ENCODE measurements at regions not wholly inside any gene's neighbourhood (a gene's known extent, or its start where the extent isn't known, plus 50 kb on each side); places are given as distances from the start of the nearest gene placed in this dataset.
A peak's percentile ranks its signal among the peaks of the same experiment; 100 is the strongest.

DNA sequence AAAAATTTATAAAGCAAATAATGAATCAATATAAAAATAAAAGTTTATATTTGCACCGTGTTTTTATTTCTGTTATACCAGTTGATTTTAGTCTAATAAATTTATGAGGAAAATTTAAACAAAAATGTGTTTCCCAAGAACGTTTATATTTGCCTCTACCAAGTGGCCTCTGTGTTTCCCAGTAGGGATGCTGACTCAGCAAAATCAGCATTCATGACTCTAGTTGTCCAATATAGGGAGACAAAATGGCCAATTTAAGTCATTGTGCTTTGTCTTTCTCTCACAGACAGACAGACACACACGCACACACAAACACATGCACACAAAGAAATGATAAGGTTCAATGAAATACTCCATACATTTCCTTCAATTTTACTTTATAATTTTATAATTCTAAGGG, 942.5 kb upstream of the ZWINT start:
- in situ Hi-C loops (cut with HindIII; ENCODE audit: low pct_unique_long_range_greater_than_20kb, low sequenced_read_pairs): no loop called here
- peak in 1 of 2 experiments; percentile 30 for DNase-seq (ENCODE audit: low read depth in 1 of 2, low spot score in 1 of 2)
- no peak for TF ChIP-seq JUND (IDR thresholded peaks at IDR 0.05; ENCODE audit: low read depth)

GRCh38 chr10:57300718-57301117, 939.7 kb upstream of the ZWINT start:
- in situ Hi-C loops (cut with HindIII; ENCODE audit: low pct_unique_long_range_greater_than_20kb, low sequenced_read_pairs): no loop called here

GRCh38 chr10:57294698-57295097, 933.6 kb upstream of the ZWINT start:
- no peak for TF ChIP-seq JUND (IDR thresholded peaks at IDR 0.05; ENCODE audit: low read depth)
- in situ Hi-C loops (cut with HindIII; ENCODE audit: low pct_unique_long_range_greater_than_20kb, low sequenced_read_pairs): no loop called here
- DNase-seq (ENCODE audit: low read depth in 1 of 2, low spot score in 1 of 2): no peak

More at GRCh38 chr10:57300718-57301117, 939.7 kb upstream of the ZWINT start:
- no peak for DNase-seq (ENCODE audit: low read depth in 1 of 2, low spot score in 1 of 2)
- TF ChIP-seq JUND (IDR thresholded peaks at IDR 0.05; ENCODE audit: low read depth): no peak

- DNase-seq (ENCODE audit: low read depth in 1 of 2, low spot score in 1 of 2): no peak
- TF ChIP-seq JUND (IDR thresholded peaks at IDR 0.05; ENCODE audit: low read depth): no peak
- in situ Hi-C loops (cut with HindIII; ENCODE audit: low pct_unique_long_range_greater_than_20kb, low sequenced_read_pairs): no loop called here
Measured at GRCh38 chr10:57288754-57289153, 927.7 kb upstream of the ZWINT start.

DNA sequence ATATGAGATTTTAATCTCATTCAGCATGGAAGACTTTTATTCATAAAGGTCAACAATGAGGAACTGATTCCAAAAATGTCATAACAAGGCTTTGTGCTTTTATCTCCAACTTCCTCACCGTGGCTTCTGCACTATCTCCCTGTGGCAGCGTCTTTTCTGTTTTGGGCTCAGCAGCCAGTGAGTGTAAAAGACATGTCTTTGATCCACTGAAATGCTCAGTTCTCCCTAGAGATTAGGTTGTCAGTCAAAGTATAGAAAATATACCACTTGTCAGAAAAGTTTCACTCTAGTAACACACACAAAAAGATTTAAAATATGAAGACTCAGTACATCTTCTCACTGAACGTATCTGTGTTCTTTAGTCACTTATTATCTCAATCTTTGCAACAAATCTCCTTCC, 901.8 kb upstream of the ZWINT start:
- TF ChIP-seq JUND (IDR thresholded peaks at IDR 0.05; ENCODE audit: low read depth): no peak
- in situ Hi-C loops (cut with HindIII; ENCODE audit: low pct_unique_long_range_greater_than_20kb, low sequenced_read_pairs): no loop called here

GRCh38 chr10:57260175-57260574, 899.1 kb upstream of the ZWINT start:
- TF ChIP-seq JUND (IDR thresholded peaks at IDR 0.05; ENCODE audit: low read depth): no peak
- in situ Hi-C loops (cut with HindIII; ENCODE audit: low pct_unique_long_range_greater_than_20kb, low sequenced_read_pairs): no loop called here
- no peak for DNase-seq (ENCODE audit: low read depth in 1 of 2, low spot score in 1 of 2)

More for the DNA sequence above, 901.8 kb upstream of the ZWINT start:
- no peak for DNase-seq (ENCODE audit: low read depth in 1 of 2, low spot score in 1 of 2)

- in situ Hi-C loops (cut with HindIII; ENCODE audit: low pct_unique_long_range_greater_than_20kb, low sequenced_read_pairs): no loop called here
- TF ChIP-seq JUND (IDR thresholded peaks at IDR 0.05; ENCODE audit: low read depth): no peak
- no peak for DNase-seq (ENCODE audit: low read depth in 1 of 2, low spot score in 1 of 2)
Measured at GRCh38 chr10:57249615-57250281, 888.7 kb upstream of the ZWINT start.

DNA sequence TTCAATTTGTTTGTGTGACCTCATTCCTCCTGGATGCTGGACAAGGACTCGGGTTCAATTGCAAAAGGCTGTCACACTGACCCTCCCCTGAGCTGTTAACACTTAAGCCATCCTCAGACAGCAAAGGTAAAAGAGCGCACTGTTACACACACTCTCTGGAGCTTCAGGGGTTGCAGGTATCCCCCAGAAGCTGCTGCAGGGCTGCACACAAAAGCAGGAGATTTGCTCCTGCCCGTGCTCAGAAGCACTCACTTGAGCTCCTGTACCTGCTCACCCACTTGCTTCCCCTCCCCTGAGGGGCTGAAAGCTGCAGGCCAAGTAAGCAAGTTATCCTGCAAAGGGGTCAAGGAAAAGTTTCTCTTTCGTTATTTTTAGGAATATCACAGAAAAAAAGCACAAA, 886.2 kb upstream of the ZWINT start:
- in situ Hi-C loops (cut with HindIII; ENCODE audit: low pct_unique_long_range_greater_than_20kb, low sequenced_read_pairs): no loop called here
- no peak for TF ChIP-seq JUND (IDR thresholded peaks at IDR 0.05; ENCODE audit: low read depth)
- no peak for DNase-seq (ENCODE audit: low read depth in 1 of 2, low spot score in 1 of 2)

GRCh38 chr10:57225920-57226319, 864.9 kb upstream of the ZWINT start:
- DNase-seq (ENCODE audit: low read depth in 1 of 2, low spot score in 1 of 2): no peak
- TF ChIP-seq JUND (IDR thresholded peaks at IDR 0.05; ENCODE audit: low read depth): no peak
- in situ Hi-C loops (cut with HindIII; ENCODE audit: low pct_unique_long_range_greater_than_20kb, low sequenced_read_pairs): no loop called here

- no peak for DNase-seq (ENCODE audit: low read depth in 1 of 2, low spot score in 1 of 2)
- TF ChIP-seq JUND (IDR thresholded peaks at IDR 0.05; ENCODE audit: low read depth): no peak
- in situ Hi-C loops (cut with HindIII; ENCODE audit: low pct_unique_long_range_greater_than_20kb, low sequenced_read_pairs): no loop called here
Measured at GRCh38 chr10:57224811-57225210, 863.8 kb upstream of the ZWINT start.

GRCh38 chr10:57222603-57223002, 861.5 kb upstream of the ZWINT start:
- DNase-seq (ENCODE audit: low read depth in 1 of 2, low spot score in 1 of 2): no peak
- in situ Hi-C loops (cut with HindIII; ENCODE audit: low pct_unique_long_range_greater_than_20kb, low sequenced_read_pairs): no loop called here
- no peak for TF ChIP-seq JUND (IDR thresholded peaks at IDR 0.05; ENCODE audit: low read depth)

DNA sequence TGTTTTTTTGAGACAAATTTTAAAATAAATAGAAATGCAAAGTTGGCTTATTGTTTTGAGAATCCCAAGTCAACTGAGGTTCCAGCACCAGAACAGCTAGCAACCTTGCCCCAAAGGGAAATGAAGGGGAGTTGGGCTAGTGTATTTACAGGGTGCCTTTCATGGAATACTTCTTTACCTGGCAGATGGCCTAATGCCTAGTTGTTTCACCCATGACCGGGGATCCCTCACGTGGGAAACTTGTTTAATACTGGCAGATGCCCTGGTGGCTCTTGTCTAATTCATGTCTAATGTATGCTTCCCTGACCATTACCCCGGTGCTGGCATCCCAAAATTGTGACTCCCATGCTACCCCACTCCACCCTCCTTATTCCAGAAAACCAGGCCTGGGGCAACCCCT, 861.1 kb upstream of the ZWINT start:
- no peak for DNase-seq (ENCODE audit: low read depth in 1 of 2, low spot score in 1 of 2)
- TF ChIP-seq JUND (IDR thresholded peaks at IDR 0.05; ENCODE audit: low read depth): no peak
- in situ Hi-C loops (cut with HindIII; ENCODE audit: low pct_unique_long_range_greater_than_20kb, low sequenced_read_pairs): no loop called here

DNA sequence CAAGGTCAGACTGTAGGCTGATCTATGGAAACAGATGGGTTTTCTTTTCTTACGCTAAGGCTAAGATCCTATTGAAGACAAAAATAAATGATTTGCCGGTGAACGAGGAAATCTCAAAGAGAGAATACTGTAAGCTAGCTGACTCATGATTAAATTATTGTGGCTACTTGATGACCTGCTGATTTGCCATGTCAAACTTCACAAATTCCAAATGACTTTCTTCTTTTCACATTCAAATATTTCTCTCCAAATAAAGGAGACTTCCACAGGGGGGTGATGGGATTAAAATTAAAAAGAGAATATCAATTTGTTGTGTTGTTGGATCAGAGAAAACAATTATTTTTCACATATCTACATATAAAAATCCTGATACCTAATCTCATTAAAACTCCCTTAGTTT, 860.6 kb upstream of the ZWINT start:
- no peak for TF ChIP-seq JUND (IDR thresholded peaks at IDR 0.05; ENCODE audit: low read depth)
- no peak for DNase-seq (ENCODE audit: low read depth in 1 of 2, low spot score in 1 of 2)
- in situ Hi-C loops (cut with HindIII; ENCODE audit: low pct_unique_long_range_greater_than_20kb, low sequenced_read_pairs): no loop called here

DNA sequence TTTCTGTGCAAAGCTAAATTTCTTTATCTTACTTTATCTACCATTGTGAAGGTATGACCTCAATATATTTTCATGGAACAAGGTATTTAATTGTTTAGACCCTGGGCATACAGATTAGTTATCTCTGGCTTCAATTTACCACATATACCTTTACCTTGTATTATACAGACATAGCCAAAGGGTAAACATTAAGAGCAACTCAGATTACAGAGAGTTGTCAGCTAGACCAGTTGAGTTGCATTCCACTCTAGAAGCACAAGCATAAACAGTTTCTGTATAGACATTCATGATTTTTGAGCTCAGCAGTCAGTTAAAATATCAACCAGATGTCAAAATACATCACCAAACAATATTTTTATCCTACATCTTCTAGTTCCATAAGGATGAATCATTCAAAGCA, 857.3 kb upstream of the ZWINT start:
- in situ Hi-C loops (cut with HindIII; ENCODE audit: low pct_unique_long_range_greater_than_20kb, low sequenced_read_pairs): no loop called here
- DNase-seq (ENCODE audit: low read depth in 1 of 2, low spot score in 1 of 2): peak; percentile 28 to 89
- peak; percentile 57; the same call in 1 of the 2 replicates for TF ChIP-seq JUND (IDR thresholded peaks at IDR 0.05; ENCODE audit: low read depth)

Data from T47D (cell line).